ENCODE measurements at regions not wholly inside any gene's neighbourhood (a gene's known extent, or its start where the extent isn't known, plus 50 kb on each side); places are given as distances from the start of the nearest gene placed in this dataset.
"Not testable (repeated sequence)": the region's sequence is repeated elsewhere in the genome, so short reads cannot be mapped to it uniquely, and the experiment has no call there.

DNA sequence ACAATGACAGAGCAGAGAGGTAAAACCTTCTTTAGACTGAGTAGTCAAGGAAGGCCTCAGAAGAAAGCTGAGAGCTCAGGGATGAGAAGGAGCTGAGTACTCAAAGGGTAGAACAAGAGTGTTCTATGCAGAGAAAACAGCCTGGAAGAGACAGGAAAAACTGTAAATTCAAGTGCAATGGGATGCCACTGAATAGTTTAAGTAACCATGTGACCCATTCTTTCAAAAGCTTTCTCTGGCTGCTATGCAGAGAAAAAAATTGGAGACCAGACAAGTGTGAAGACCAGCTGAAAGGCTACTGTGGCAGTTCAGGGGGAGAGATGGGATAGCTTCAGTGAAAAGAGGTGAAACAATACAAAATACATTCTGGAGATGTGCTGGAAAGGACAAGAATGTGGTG, 61.3 kb upstream of the RNF38 start:
- Histone ChIP-seq H3K4me3 (ENCODE audit: low read length) (no peak overlapping the region), H3K27me3 (ENCODE audit: insufficient read depth, low read length) (no peaks in the 10 kb centered on the region), H3K4me1 (ENCODE audit: insufficient read depth, low read length) (peaks cover 4% of the 10 kb centered on the region; the same call in 1 of the 2 replicates), H3K27ac (ENCODE audit: low read length) (no peak overlapping the region), H3K9ac (ENCODE audit: low read depth, low read length) (no peak overlapping the region), H3K9me3 (ENCODE audit: insufficient read depth, low read depth, low read length) (no peaks in the 10 kb centered on the region), H3K36me3 (ENCODE audit: insufficient read depth, low read depth, low read length) (peaks cover 21% of the 10 kb centered on the region)

DNA sequence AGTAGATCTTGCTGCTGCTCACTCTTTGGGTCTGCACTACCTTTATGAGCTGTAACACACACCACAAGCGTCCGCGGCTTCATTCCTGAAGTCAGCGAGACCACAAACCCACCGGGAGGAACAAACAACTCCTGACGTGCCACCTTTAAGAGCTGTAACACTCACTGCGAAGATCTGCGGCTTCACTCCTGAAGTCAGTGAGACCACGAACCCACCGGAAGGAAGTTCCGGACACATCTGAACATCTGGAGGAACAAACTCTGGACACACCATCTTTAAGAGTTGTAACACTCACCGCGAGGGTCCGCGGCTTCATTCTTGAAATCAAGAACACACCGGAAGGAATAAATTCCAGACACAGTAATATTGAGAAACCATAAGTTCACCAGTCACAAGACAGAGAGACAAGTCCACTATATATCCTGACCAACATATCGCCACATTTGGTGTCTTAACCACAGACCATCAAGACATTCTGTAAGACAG, 58.4 kb upstream of the RNF38 start:
- H3K9me3 ChIP-seq (ENCODE audit: insufficient read depth, low read depth, low read length); H3K9ac ChIP-seq (ENCODE audit: low read depth, low read length); H3K27me3 ChIP-seq (ENCODE audit: insufficient read depth, low read length); H3K27ac ChIP-seq (ENCODE audit: low read length); H3K4me1 ChIP-seq (ENCODE audit: insufficient read depth, low read length); H3K4me3 ChIP-seq (ENCODE audit: low read length): not testable (repeated sequence)
- peaks cover 21% of the 10 kb centered on the region for H3K36me3 ChIP-seq (ENCODE audit: insufficient read depth, low read depth, low read length)

DNA sequence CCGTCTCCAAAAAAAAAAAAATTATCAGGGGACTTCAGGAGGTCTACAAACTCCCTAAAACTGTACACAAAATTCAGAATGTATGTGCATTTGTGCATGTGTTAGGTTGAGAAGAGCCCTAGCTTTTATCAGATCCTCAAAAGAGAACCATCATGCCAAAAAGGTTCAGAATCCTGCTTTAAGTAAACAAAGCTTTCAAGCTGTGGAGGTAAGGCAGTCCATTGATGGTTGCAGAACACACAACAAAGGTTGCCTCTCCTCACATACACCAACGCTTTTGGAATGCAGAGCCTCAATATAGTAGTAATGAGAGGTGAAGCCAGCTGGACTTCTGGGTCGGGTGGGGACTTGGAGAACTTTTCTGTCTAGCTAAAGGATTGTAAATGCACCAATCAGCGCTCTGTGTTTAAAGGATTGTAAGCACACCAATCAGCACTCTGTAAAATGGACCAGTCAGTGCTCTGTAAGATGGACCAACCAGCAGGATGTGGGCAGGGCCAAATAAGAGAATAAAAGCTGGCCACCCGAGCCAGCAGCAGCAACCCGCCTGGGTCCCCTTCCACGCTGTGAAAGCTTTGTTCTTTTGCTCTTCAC, 57.9 kb upstream of the RNF38 start:
- H3K27me3 ChIP-seq (ENCODE audit: insufficient read depth, low read length), result no peaks in the 10 kb centered on the region
- H3K9ac ChIP-seq (ENCODE audit: low read depth, low read length), result no peak overlapping the region
- no peaks in the 10 kb centered on the region for H3K9me3 ChIP-seq (ENCODE audit: insufficient read depth, low read depth, low read length)
- no peak overlapping the region for H3K27ac ChIP-seq (ENCODE audit: low read length)
- H3K36me3 ChIP-seq (ENCODE audit: insufficient read depth, low read depth, low read length), result peaks cover 16% of the 10 kb centered on the region
- H3K4me3 ChIP-seq (ENCODE audit: low read length), result no peak overlapping the region
- H3K4me1 ChIP-seq (ENCODE audit: insufficient read depth, low read length), result no peaks in the 10 kb centered on the region

DNA sequence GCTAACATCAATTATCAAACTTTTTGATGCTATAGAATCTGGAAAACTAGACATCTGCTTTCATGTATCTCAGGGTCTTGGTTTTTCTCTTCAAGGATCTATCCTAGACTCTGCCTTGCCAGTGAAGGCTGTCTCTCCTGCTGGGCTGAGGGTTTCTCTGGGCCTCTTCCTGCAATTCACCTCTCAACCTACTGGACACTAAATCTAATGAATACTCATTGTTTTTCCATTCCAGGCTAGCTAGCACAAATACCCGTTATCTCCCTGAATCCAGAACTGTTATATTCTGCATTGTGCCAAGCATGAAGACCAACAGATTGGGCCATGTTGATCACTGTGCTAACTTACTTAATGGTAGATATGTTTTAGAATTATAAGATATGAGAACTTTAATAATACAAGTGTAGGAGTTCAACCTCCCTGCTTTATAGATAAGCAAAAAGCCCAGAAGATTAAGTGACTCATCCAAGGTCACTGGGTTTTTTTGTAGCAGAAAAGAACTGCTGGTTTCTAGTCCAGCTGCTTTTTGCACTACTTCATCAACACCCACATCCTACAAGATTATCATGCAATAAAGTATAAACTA, 56.5 kb upstream of the RNF38 start:
- Histone ChIP-seq H3K9ac (ENCODE audit: low read depth, low read length) (no peak overlapping the region), H3K36me3 (ENCODE audit: insufficient read depth, low read depth, low read length) (peaks cover 15% of the 10 kb centered on the region), H3K27ac (ENCODE audit: low read length) (no peak overlapping the region), H3K27me3 (ENCODE audit: insufficient read depth, low read length) (no peaks in the 10 kb centered on the region), H3K4me1 (ENCODE audit: insufficient read depth, low read length) (no peaks in the 10 kb centered on the region), H3K4me3 (ENCODE audit: low read length) (no peak overlapping the region), H3K9me3 (ENCODE audit: insufficient read depth, low read depth, low read length) (no peaks in the 10 kb centered on the region)

DNA sequence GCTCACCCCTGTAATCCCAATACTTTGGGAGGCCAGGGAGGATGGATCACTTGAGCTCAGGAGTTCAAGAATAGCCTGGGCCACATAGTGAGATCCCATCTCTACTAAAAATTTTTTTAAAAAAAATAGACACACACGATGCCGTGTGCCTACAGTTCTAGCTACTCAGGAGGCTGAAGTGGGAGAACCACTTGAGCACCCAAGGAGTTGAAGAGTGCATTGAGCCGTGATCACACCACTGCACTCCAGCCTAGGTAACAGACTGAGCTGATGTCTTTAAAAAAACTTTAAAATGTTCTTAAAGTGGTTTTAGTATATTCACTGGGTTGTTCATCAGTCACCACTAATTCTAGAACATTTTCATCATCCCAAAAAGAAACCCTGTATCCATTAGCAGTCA, 51.9 kb upstream of the RNF38 start:
- H3K9me3 ChIP-seq (ENCODE audit: insufficient read depth, low read depth, low read length), result no peaks in the 10 kb centered on the region
- no peak overlapping the region for H3K9ac ChIP-seq (ENCODE audit: low read depth, low read length)

DNA sequence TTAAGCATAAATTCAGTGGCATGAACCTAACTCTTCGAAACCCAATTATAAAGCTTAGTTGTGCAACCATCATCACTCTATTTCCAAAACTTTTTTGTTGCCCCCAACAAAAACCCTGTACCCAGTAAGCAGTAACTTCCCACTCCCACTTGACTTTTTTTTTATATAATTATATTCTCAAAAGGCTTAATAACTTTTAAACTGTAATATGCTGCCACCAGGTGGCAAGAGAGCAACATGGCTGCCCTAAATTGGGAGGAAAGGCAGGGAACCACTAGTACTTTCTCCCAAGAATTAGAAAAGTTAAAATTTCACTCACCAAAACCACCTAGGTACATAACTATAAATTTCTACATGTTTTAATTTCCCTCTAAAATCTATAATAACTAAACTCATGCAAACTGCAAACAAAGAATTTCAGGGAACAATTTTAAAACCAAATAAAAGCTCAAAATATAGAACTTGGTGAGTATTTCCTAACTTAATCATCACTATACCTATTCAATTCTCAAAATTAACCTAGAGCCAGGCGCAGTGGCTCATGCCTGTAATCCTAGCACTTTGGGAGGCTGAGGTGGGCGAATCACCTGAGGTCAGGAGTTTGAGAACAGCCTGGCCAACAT, 50.2 kb upstream of the RNF38 start:
- no peak overlapping the region for H3K9ac ChIP-seq (ENCODE audit: low read depth, low read length)
- H3K4me1 ChIP-seq (ENCODE audit: insufficient read depth, low read length), result peaks cover 13% of the 10 kb centered on the region; the same call in 1 of the 2 replicates
- H3K27ac ChIP-seq (ENCODE audit: low read length), result no peak overlapping the region
- no peaks in the 10 kb centered on the region for H3K9me3 ChIP-seq (ENCODE audit: insufficient read depth, low read depth, low read length)
- no peaks in the 10 kb centered on the region for H3K27me3 ChIP-seq (ENCODE audit: insufficient read depth, low read length)
- 0 out of 2 replicates have a peak, but pooled peaks cover 3% of the 10 kb centered on the region for H3K36me3 ChIP-seq (ENCODE audit: insufficient read depth, low read depth, low read length)
- H3K4me3 ChIP-seq (ENCODE audit: low read length), result no peak overlapping the region

More for the DNA sequence above, 51.9 kb upstream of the RNF38 start:
- Histone ChIP-seq H3K36me3 (ENCODE audit: insufficient read depth, low read depth, low read length) (0 out of 2 replicates have a peak, but pooled peaks cover 3% of the 10 kb centered on the region), H3K4me3 (ENCODE audit: low read length) (no peak overlapping the region), H3K27me3 (ENCODE audit: insufficient read depth, low read length) (no peaks in the 10 kb centered on the region), H3K27ac (ENCODE audit: low read length) (no peak overlapping the region), H3K4me1 (ENCODE audit: insufficient read depth, low read length) (0 out of 2 replicates have a peak, but pooled peaks cover 3% of the 10 kb centered on the region)
